Panc1 (cell line): ENCODE measurements at regions not wholly inside any gene's neighbourhood (a gene's known extent, or its start where the extent isn't known, plus 50 kb on each side); places are given as distances from the start of the nearest gene placed in this dataset.

Source experiments
- ATAC-seq: fragments of 200-7000 bp; cut with Tn5 transposase; 2 replicates; pipeline ENCODE4 v1.9.1; 2020; ENCODE audit warnings: mild to moderate bottlenecking, moderate library complexity
- BruUV-seq: library from RNA; stranded (reverse); fragments of 400-500 nt; replicated peaks from 2 replicates; lab custom pipeline; 2021; lab: Mats Ljungman, UMichigan
- CTCF ChIA-PET: fragments of 300-600 bp; sonication (Branson Sonifier 250); formaldehyde crosslinking; loops from one replicate; lab custom pipeline; 2022; ENCODE audit warnings: antibody characterized with exemption; lab: Charles Lee
- POLR2A ChIA-PET: fragments of 300-600 bp; sonication (Branson Sonifier 250); formaldehyde crosslinking; loops from one replicate; lab custom pipeline; 2022; ENCODE audit warnings: antibody characterized with exemption; lab: Charles Lee
- DNase-seq: peaks from one replicate; pipeline ENCODE4 v3.0.0-alpha.2; 2010; ENCODE audit warnings: low read depth, low spot score
- H3K27ac ChIP-seq: 2 replicates; pipeline ENCODE4 v1.5.1; 2011; ENCODE audit warnings: mild to moderate bottlenecking, low read length, inconsistent platforms
- H3K27me3 ChIP-seq: fragments of 200-500 bp; sonication (Bioruptor generic); 2 replicates; pipeline ENCODE4 v1.6.0; 2014; ENCODE audit warnings: low read length, inconsistent platforms; ENCODE audit not compliant: control insufficient read depth, insufficient read depth
- H3K36me3 ChIP-seq: fragments of 200-500 bp; sonication (Bioruptor generic); 2 replicates; pipeline ENCODE4 v1.5.1; 2014; ENCODE audit warnings: inconsistent platforms, mild to moderate bottlenecking, low read length, moderate library complexity; ENCODE audit not compliant: control insufficient read depth, insufficient read depth
- H3K4me1 ChIP-seq: 2 replicates; pipeline ENCODE4 v1.5.1; 2011; ENCODE audit warnings: inconsistent platforms, mild to moderate bottlenecking, low read length, moderate library complexity; ENCODE audit not compliant: control insufficient read depth, insufficient read depth
- H3K4me3 ChIP-seq, 2 experiments: 2 replicates each; pipeline ENCODE4 v1.5.1; 2011 to 2012; ENCODE audit warnings: low read depth in 2 of 2, low read length in 2 of 2, mild to moderate bottlenecking in 2 of 2, inconsistent platforms in 1 of 2, moderate library complexity in 1 of 2
- H3K9me3 ChIP-seq: fragments of 200-500 bp; sonication (Bioruptor generic); 2 replicates; pipeline ENCODE4 v1.5.1; 2014; ENCODE audit warnings: low read depth, mild to moderate bottlenecking, inconsistent platforms, low read length, moderate library complexity; ENCODE audit not compliant: control insufficient read depth, insufficient read depth
- CTCF ChIP-seq: fragments of 450-650 bp; IDR thresholded peaks from 2 replicates; pipeline ENCODE4 v1.5.1; 2017; ENCODE audit warnings: mild to moderate bottlenecking
- POLR2AphosphoS5 ChIP-seq: IDR thresholded peaks from 2 replicates; pipeline ENCODE4 v1.6.1; 2012; ENCODE audit warnings: mild to moderate bottlenecking, low read depth, low read length, moderate library complexity
- REST ChIP-seq, 2 experiments: IDR thresholded peaks; 2 replicates each; pipeline ENCODE4 v1.6.1; 2011 to 2012; ENCODE audit warnings: low read depth in 2 of 2, control low read depth in 1 of 2, low read length in 1 of 2, mild to moderate bottlenecking in 1 of 2, moderate library complexity in 1 of 2; ENCODE audit not compliant: insufficient read depth in 1 of 2
- SIN3A ChIP-seq: IDR thresholded peaks from 2 replicates; pipeline ENCODE4 v1.6.1; 2012; ENCODE audit warnings: low read depth, mild to moderate bottlenecking, low read length, moderate library complexity, borderline replicate concordance; ENCODE audit not compliant: insufficient read depth
- TCF7L2 ChIP-seq: IDR thresholded peaks from 2 replicates; pipeline ENCODE4 v1.6.1; 2011; ENCODE audit warnings: mild to moderate bottlenecking, low read depth, low read length, inconsistent platforms
- in situ Hi-C: cut with HindIII; loops from 2 replicates; pipeline ENCODE4 v1.10.0; 2016; ENCODE audit warnings: low sequenced_read_pairs, low pct_unique_long_range_greater_than_20kb
- intact Hi-C: fragments of 100-400 bp; cut with micrococcal nuclease; formaldehyde crosslinking; loops from one replicate; pipeline ENCODE4 v1.10.0; 2022; ENCODE audit not compliant: unreplicated experiment

- ATAC-seq (no peak), DNase-seq (no peak)
- no TSS peak for BruUV-seq
- Histone ChIP-seq H3K27me3 (peaks cover 3% of the 10 kb centered on the region; the same call in 1 of the 2 replicates), H3K27ac (no peak overlapping the region), H3K4me1 (no peaks in the 10 kb centered on the region), H3K9me3 (peaks cover 4% of the 10 kb centered on the region; the same call in 1 of the 2 replicates), H3K36me3 (no peaks in the 10 kb centered on the region), H3K4me3 (no peak overlapping the region)
- in situ Hi-C loops = no loop called here
- intact Hi-C loops = no loop called here
- ChIA-PET CTCF (no interaction called here), POLR2A (no interaction called here)
- TF ChIP-seq REST (IDR thresholded peaks at IDR 0.05; ENCODE audit: insufficient read depth in 1 of 2, low read depth in 2 of 2, low read length in 1 of 2) (no peak), SIN3A (no peak), TCF7L2 (no peak), POLR2AphosphoS5 (no peak), CTCF (no peak)
These were observed 158.5 kb downstream of the RRAGC start for GRCh38 chr1:38701088-38701487.

- ChIA-PET CTCF (no interaction called here), POLR2A (no interaction called here)
- Histone ChIP-seq H3K9me3 (no peaks in the 10 kb centered on the region), H3K27ac (no peak overlapping the region), H3K4me3 (no peak overlapping the region), H3K4me1 (no peaks in the 10 kb centered on the region), H3K36me3 (no peaks in the 10 kb centered on the region), H3K27me3 (peaks cover 3% of the 10 kb centered on the region; the same call in 1 of the 2 replicates)
- TF ChIP-seq SIN3A = no peak
- no peak for TF ChIP-seq TCF7L2
- no peak for TF ChIP-seq REST (IDR thresholded peaks at IDR 0.05; ENCODE audit: insufficient read depth in 1 of 2, low read depth in 2 of 2, low read length in 1 of 2)
- TF ChIP-seq CTCF = no peak
- TF ChIP-seq POLR2AphosphoS5 = no peak
- in situ Hi-C loops = no loop called here
- intact Hi-C loops = no loop called here
- no peak for ATAC-seq
- BruUV-seq = no TSS peak
- DNase-seq = no peak
These were observed 159.5 kb downstream of the RRAGC start for GRCh38 chr1:38700077-38700470.
